ENCODE measurements at regions not wholly inside any gene's neighbourhood (a gene's known extent, or its start where the extent isn't known, plus 50 kb on each side); places are given as distances from the start of the nearest gene placed in this dataset.
"Not testable (repeated sequence)": the region's sequence is repeated elsewhere in the genome, so short reads cannot be mapped to it uniquely, and the experiment has no call there.

DNA sequence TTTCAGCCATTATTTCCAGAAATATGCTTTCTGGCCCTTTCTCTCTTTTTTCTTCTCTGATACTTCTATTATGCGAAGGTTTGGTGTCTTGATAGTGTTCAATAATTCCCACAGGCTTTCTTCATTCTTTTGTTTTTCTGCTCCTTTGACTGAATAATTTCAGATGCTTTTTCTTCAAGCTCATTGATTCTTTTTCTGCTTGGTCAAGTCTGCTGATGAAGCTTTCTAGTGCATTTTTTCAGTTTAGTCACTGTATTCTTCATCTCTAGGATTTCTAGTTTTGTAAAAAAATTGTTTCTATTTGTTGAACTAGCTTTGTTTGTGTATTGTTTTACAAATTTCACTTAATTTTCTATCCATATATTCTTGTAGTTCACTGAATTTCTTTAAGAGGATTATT, 304.0 kb upstream of the TARS1 start:
- no peaks in the 10 kb centered on the region for H3K9me2 ChIP-seq (ENCODE audit: insufficient read depth, low read length)
- no peak overlapping the region for H3K9ac ChIP-seq (ENCODE audit: low read length)
- no peaks in the 10 kb centered on the region for H3F3A ChIP-seq (ENCODE audit: insufficient read depth, low read length, poor library complexity, severe bottlenecking)
- no peak overlapping the region for H3K4me2 ChIP-seq (ENCODE audit: low read length)
- H3K27ac ChIP-seq (ENCODE audit: low read length): no peak overlapping the region
- H3K9me3 ChIP-seq (ENCODE audit: low read length): peaks cover 4% of the 10 kb centered on the region
- no peaks in the 10 kb centered on the region for H3K79me2 ChIP-seq (replicated peaks; ENCODE audit: insufficient read depth, low read length)
- no peak overlapping the region for H3K4me3 ChIP-seq (ENCODE audit: low read length)
- H2AFZ ChIP-seq (ENCODE audit: low read depth, low read length): no peak overlapping the region
- TF ChIP-seq MXI1 (conservative IDR thresholded peaks at IDR 0.05; ENCODE audit: poor library complexity, severe bottlenecking) (no peak), REST (IDR thresholded peaks at IDR 0.05; ENCODE audit: borderline replicate concordance) (no peak), TAF1 (IDR thresholded peaks at IDR 0.05; ENCODE audit: low read depth) (no peak), EZH2 (IDR thresholded peaks at IDR 0.05; ENCODE audit: borderline replicate concordance, insufficient read depth, low read length, poor library complexity, severe bottlenecking) (no peak), SMC3 (conservative IDR thresholded peaks at IDR 0.05; ENCODE audit: poor library complexity) (no peak), POLR2AphosphoS5 (IDR thresholded peaks at IDR 0.05) (no peak), RAD21 (conservative IDR thresholded peaks at IDR 0.05) (no peak)
- TF ChIP-seq, protein P1, sequence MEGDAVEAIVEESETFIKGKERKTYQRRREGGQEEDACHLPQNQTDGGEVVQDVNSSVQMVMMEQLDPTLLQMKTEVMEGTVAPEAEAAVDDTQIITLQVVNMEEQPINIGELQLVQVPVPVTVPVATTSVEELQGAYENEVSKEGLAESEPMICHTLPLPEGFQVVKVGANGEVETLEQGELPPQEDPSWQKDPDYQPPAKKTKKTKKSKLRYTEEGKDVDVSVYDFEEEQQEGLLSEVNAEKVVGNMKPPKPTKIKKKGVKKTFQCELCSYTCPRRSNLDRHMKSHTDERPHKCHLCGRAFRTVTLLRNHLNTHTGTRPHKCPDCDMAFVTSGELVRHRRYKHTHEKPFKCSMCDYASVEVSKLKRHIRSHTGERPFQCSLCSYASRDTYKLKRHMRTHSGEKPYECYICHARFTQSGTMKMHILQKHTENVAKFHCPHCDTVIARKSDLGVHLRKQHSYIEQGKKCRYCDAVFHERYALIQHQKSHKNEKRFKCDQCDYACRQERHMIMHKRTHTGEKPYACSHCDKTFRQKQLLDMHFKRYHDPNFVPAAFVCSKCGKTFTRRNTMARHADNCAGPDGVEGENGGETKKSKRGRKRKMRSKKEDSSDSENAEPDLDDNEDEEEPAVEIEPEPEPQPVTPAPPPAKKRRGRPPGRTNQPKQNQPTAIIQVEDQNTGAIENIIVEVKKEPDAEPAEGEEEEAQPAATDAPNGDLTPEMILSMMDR (IDR thresholded peaks at IDR 0.05; ENCODE audit: poor library complexity, severe bottlenecking): no peak
- H3K27me3 ChIP-seq (ENCODE audit: insufficient read depth, low read depth, low read length): no peaks in the 10 kb centered on the region
- no peaks in the 10 kb centered on the region for H3K36me3 ChIP-seq (ENCODE audit: insufficient read depth, low read length)
- no peaks in the 10 kb centered on the region for H4K20me1 ChIP-seq (ENCODE audit: insufficient read depth)

- H2AFZ ChIP-seq (ENCODE audit: low read depth, low read length); H4K20me1 ChIP-seq (ENCODE audit: insufficient read depth); H3K4me2 ChIP-seq (ENCODE audit: low read length); H3K9ac ChIP-seq (ENCODE audit: low read length); H3K4me3 ChIP-seq (ENCODE audit: low read length); H3K27ac ChIP-seq (ENCODE audit: low read length); H3K9me3 ChIP-seq (ENCODE audit: low read length); H3K9me2 ChIP-seq (ENCODE audit: insufficient read depth, low read length); H3F3A ChIP-seq (ENCODE audit: insufficient read depth, low read length, poor library complexity, severe bottlenecking); H3K36me3 ChIP-seq (ENCODE audit: insufficient read depth, low read length); H3K27me3 ChIP-seq (ENCODE audit: insufficient read depth, low read depth, low read length); H3K79me2 ChIP-seq (replicated peaks; ENCODE audit: insufficient read depth, low read length): not testable (repeated sequence)
These were observed 302.6 kb upstream of the TARS1 start for GRCh38 chr5:33138145-33138544.

GRCh38 chr5:33143405-33144123, 297.2 kb upstream of the TARS1 start:
- Histone ChIP-seq H3K4me3 (ENCODE audit: low read length) (no peak overlapping the region), H3K9ac (ENCODE audit: low read length) (no peak overlapping the region), H3F3A (ENCODE audit: insufficient read depth, low read length, poor library complexity, severe bottlenecking) (no peaks in the 10 kb centered on the region), H3K9me2 (ENCODE audit: insufficient read depth, low read length) (no peaks in the 10 kb centered on the region), H3K36me3 (ENCODE audit: insufficient read depth, low read length) (no peaks in the 10 kb centered on the region), H4K20me1 (ENCODE audit: insufficient read depth) (no peaks in the 10 kb centered on the region), H3K9me3 (ENCODE audit: low read length) (no peaks in the 10 kb centered on the region), H3K79me2 (replicated peaks; ENCODE audit: insufficient read depth, low read length) (no peaks in the 10 kb centered on the region), H2AFZ (ENCODE audit: low read depth, low read length) (no peak overlapping the region), H3K27me3 (ENCODE audit: insufficient read depth, low read depth, low read length) (no peaks in the 10 kb centered on the region), H3K27ac (ENCODE audit: low read length) (no peak overlapping the region), H3K4me2 (ENCODE audit: low read length) (no peak overlapping the region)
- TF ChIP-seq MXI1 (conservative IDR thresholded peaks at IDR 0.05; ENCODE audit: poor library complexity, severe bottlenecking): no peak
- no peak for TF ChIP-seq RAD21 (conservative IDR thresholded peaks at IDR 0.05)

Data from neural cell (in vitro differentiated cells).